Medulla oblongata (tissue), 1 donor: ENCODE measurements at regions not wholly inside any gene's neighbourhood (a gene's known extent, or its start where the extent isn't known, plus 50 kb on each side); places are given as distances from the start of the nearest gene placed in this dataset.
"Not testable (repeated sequence)": the region's sequence is repeated elsewhere in the genome, so short reads cannot be mapped to it uniquely, and the experiment has no call there.

ENCODE experiments used
- DNase-seq: peaks from one replicate; pipeline ENCODE4 v3.0.0-alpha.2; 2015; ENCODE audit errors: extremely low spot score

DNA sequence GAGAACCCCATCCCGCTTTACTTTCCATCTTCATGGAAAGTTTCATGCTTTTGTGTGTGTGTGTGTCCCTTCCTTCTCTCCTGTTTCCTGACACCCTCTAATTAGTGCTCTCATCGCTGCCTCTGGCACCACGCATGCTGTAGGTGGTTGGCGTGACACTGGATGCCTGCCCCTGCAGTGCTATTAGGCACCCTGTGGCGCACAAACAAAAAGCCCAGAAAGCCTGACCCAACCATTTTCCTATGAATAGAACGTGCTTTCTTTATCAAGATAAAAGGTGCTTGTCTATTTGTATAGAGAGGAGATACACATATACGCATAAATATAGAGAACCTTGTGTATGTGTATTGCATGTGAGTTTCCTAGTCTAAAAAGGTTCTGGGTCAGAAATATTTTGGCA lies 120.8 kb upstream of the CDCA7L start:
- no peak for DNase-seq

DNA sequence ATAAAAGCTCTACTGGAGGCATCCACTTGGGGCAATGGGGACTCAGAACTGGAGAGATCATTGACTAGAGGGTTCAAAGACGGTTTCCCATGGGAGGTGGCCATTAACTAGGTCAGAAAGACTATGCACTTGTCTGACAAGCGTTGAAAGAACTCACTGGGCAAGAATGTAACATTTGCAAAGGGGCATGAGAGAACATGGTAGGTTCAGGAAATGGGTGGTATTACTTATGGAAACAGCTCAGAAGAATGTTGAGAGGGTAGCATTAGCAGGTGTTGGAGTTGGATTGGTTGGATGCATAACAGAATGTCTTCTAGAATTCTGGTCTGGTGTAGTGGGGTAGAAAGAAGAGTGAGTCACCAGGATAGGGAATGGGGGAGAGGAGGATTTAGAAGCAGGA lies 119.1 kb upstream of the CDCA7L start:
- no peak for DNase-seq

GRCh38 chr7:22061775-22062174 lies 116.1 kb upstream of the CDCA7L start:
- DNase-seq = no peak

GRCh38 chr7:22060863-22061262 lies 115.2 kb upstream of the CDCA7L start:
- no peak for DNase-seq

- DNase-seq = no peak
Measured at GRCh38 chr7:22060197-22060596, 114.5 kb upstream of the CDCA7L start.

DNA sequence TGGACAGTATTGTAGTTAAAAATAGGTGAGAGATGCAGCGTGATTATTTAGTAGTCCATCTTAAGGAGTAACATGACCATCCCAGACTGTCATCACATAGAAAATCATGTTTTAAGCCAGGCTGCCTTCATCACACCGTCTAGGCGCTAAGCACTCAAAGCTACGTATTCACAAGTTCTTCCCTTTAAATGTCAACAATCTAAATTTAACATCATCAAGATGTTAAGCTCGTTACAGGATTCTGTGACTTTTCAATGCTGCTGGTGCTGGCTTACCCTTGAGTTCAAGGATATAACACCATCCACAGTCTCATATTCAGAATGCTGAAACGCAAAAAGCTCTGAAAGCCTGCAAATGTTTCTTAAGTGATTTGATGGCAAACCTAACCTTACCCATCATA lies 109.5 kb upstream of the CDCA7L start:
- DNase-seq = no peak

DNA sequence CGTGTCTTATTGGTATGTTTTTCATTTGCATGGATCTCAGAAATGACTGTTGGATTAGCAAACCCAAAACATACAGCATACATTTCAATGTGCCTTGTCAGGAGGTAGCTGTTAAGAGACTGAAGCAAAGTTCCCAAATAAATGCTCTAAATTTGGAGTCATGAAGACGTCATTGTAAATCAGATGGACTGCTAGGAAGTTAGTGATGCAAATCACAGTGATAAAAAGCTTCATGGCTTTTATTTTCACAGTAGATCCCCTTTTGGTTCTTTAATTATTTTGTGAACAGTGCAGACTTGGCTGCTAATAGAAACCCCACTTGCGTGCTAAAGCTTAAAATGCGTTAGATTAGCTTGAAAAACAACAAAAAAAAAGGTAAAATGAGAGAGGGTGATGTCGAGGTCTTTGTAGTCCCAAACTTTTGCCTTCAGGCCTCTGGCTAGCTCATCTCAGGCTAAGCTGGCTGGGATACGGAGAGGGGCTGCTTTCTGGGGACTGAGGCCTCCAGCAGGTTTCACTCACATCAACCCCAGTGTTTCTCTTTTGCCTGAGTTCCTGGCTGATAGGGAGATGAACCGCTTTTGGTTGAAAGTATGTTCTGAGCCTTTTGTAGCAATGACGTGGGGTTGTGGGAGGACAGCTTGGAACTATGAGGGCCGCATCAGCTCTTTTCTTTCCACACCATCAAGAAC lies 107.1 kb upstream of the CDCA7L start:
- no peak for DNase-seq

DNA sequence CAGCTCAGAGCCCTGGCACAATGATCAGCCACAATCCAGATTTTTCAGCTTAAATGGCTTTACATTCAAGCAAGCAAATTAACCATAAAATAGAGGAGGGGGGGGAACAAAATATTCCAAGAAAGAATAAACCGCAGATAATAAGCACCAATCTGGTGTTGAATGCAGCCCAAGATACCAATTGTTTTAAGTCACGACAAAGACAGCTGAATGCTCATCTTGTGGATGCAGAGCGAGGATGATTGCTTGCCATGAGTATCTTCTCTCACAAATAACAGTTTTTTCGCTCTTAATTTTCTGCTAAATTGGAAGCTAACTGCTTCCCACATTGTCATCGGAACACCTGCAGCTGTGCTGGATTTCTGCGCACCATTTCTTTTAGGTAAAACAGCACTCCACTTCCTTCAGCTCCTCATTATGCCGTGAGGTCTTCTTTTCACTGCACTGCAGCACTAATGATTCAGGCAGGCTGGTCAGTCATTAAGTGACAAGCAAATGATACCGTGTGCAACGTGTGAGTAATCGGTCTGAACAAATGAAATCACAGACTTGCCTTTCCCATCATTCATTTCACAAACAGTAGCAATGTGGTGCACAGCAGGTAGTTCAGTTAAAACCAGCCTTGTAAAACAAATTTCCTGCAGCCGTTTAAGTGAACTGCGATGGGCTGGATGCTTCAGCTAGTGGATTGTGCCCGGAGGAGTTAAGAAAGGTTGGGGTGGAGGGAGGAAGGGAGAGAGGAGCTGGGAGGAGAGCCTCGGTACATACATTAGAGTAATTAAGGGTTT lies 106.4 kb upstream of the CDCA7L start:
- DNase-seq = no peak

DNA sequence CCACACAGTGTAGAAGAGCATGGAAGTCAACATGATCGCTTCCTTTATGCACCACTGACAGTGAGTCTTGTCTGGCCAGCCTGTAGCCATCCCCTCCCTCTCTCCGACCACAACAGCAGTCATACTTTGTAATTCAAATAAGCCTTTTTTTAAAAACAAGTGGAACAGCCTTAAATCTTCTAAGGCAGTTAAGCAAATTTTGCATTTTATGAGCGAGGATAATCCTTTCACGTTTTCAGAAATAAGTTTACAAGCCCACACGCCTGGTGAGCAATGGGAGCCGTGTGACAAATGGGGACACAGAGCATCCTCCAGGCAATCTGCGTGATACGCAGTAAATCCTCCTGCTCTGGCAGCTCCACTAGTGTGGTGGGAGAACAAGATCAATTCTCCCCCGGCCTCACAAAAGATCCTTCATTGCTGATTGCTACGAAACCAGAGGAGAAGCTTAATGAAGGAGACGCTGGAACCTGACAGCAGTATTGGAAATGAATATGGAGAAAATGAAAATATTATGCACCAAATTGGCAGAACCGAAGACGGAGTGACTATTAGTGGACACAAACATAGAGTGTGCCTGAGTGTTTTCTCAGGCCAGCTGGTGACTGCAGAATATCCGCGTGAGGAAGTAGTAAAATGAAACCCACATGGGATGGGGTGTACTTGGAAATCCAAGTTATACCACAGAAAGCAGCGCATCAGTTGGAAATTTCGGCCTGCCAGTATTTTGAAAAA lies 104.2 kb upstream of the CDCA7L start:
- DNase-seq = no peak

- no peak for DNase-seq
Measured at GRCh38 chr7:22043367-22043766, 97.7 kb upstream of the CDCA7L start.

DNA sequence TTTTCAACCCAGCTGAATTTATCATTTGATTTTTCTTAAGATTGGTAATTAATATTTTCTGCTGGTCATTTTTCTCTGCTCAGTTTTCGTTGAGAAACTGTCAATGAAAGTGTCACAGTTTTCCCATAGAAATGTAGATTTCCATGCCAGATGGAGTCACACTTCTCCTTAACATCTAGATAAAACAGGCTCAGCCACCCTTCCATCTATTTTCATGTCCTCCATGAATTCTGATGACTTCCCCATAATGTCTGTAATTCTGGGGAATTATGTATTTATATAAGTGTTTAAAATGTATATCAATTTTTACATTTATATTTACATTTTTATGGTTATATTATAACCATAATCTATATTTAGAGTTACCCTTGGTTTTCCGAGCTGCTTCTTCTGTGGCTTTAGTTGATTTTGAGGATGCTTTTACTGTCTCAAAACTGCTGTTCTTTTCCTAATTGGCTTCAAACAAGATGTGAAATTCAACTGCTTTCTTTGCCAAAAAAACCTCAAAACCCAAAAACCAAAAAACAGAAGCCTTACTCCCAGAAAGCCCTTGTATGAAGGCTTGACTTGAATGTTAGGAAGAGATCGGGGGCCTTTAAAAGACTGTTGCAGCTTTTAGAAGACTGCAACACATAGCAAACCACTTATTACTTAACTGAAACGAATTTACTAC lies 95.4 kb upstream of the CDCA7L start:
- no peak for DNase-seq

DNA sequence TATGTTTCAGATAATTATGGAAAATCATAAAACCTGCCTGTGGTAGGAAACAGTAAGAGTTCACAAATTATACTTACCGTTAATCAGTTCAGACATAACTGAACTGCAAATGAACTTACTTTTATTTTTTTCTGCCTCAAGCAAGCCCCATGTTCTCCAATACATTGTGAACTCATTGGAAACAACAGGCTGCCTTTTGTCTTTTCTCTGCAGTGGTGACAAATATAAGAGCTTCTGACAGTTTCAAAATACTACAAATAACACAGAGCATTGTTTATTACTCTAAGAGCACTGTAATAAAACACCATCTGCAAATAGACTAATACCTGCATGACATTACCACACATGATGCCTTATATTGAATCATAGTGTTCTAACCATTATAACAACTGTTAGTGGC lies 94.0 kb upstream of the CDCA7L start:
- DNase-seq = no peak

- not testable (repeated sequence) for DNase-seq
Measured at GRCh38 chr7:22032356-22032755, 86.7 kb upstream of the CDCA7L start.

GRCh38 chr7:22028656-22029055 lies 83.0 kb upstream of the CDCA7L start:
- not testable (repeated sequence) for DNase-seq

DNA sequence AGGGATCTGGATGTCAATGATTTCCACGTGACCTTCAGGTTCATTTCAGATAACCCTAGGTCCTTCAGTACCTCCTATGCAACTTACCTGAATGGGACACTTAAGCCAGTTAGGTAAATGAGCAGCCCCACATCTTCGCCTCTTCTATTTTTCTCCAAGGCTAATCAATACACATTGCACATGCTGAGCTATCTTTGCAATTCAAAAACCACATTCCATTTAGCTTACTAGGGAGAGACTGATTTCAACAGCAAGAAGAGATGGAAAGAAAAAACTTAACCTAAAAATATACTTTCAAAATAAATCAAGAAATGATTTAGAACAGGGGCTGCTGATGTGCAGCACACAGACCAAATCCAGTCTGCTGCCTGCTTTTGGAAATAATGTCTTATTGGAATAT lies 81.8 kb upstream of the CDCA7L start:
- no peak for DNase-seq

- DNase-seq = no peak
Measured at GRCh38 chr7:22025983-22026382, 80.3 kb upstream of the CDCA7L start.

DNA sequence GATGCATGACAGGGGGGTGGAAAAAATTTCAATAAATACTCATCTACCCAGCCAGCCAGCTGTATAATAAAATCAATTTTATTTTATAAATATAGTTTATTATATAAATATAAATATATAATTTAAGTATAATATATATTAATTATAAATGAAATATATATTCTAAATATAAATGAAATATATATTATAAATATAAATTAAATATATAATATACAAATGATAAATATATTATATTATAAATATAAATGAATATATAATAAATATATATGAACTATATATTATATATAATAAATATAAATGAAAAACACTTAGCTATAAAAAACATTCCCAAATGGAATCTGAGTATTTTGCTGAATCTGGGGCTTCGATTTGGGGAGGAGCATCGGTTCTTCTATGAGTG lies 79.4 kb upstream of the CDCA7L start:
- no peak for DNase-seq

GRCh38 chr7:22019931-22020330 lies 74.2 kb upstream of the CDCA7L start:
- no peak for DNase-seq

GRCh38 chr7:22016507-22016906 lies 70.8 kb upstream of the CDCA7L start:
- peak; percentile 64 for DNase-seq

- peak; percentile 46 for DNase-seq
Measured at GRCh38 chr7:22013711-22014110, 68.0 kb upstream of the CDCA7L start.

DNA sequence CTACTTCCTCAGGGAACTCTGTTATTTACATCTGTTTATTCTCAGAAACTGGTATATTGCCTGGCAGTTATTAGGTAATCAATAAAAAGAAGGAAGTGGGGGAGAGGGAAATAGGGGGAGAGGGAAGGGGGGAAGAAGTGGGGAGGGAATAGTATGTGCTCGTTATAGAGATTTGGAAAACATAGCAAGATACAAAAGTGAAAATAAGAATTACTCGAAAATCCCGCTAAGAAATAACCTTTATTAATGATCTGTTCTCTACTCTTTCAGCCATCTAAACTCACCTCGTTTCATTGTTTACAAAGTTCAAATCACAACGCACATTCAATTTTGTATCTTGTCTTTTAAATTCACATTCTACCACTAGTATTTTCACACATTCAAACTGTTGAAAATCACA lies 63.0 kb upstream of the CDCA7L start:
- DNase-seq = no peak

DNA sequence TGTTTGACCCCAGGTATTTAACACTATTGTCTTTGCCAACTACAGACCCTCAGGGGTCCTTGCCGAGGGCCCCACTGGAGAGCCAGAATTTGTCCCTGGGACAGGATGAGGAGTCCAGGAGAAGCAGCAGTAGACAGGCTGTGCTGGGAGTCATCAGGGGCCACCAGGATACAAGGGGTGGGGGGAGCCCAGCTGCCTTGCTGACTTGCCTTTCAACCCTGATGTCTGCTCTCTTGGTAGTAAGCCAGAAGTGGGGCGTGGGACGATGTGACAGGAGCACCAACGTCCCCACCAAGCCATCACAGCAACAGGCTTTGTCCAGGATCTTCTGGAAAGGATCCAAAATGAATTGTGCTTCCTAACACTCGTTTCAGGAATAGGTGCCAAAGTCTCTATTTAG lies 62.4 kb upstream of the CDCA7L start:
- DNase-seq = no peak
